Astrocyte of the cerebellum (primary cell): ENCODE measurements at regions not wholly inside any gene's neighbourhood (a gene's known extent, or its start where the extent isn't known, plus 50 kb on each side); places are given as distances from the start of the nearest gene placed in this dataset.

Experiments
- DNase-seq: peaks from one replicate; pipeline ENCODE4 v3.0.0-alpha.2; 2011; ENCODE audit warnings: low read depth
- H3K4me3 ChIP-seq: 2 replicates; pipeline ENCODE4 v1.5.1; 2011; ENCODE audit warnings: mild to moderate bottlenecking, low read depth, low read length, moderate library complexity
- in situ Hi-C: cut with HindIII; loops from 2 replicates; pipeline ENCODE4 v1.10.0; 2017; ENCODE audit warnings: low sequenced_read_pairs
- TF ChIP-seq, protein P1 (sequence below): IDR thresholded peaks from 2 replicates; pipeline ENCODE4 v1.5.1; 2012; ENCODE audit warnings: low read length, low read depth, moderate library complexity, mild to moderate bottlenecking; ENCODE audit errors: missing control alignments

GRCh38 chr16:5482256-5482655 lies 384.7 kb upstream of the EEF2KMT start:
- TF ChIP-seq, protein P1, sequence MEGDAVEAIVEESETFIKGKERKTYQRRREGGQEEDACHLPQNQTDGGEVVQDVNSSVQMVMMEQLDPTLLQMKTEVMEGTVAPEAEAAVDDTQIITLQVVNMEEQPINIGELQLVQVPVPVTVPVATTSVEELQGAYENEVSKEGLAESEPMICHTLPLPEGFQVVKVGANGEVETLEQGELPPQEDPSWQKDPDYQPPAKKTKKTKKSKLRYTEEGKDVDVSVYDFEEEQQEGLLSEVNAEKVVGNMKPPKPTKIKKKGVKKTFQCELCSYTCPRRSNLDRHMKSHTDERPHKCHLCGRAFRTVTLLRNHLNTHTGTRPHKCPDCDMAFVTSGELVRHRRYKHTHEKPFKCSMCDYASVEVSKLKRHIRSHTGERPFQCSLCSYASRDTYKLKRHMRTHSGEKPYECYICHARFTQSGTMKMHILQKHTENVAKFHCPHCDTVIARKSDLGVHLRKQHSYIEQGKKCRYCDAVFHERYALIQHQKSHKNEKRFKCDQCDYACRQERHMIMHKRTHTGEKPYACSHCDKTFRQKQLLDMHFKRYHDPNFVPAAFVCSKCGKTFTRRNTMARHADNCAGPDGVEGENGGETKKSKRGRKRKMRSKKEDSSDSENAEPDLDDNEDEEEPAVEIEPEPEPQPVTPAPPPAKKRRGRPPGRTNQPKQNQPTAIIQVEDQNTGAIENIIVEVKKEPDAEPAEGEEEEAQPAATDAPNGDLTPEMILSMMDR = no peak
- H3K4me3 ChIP-seq = no peak overlapping the region
- no peak for DNase-seq
- in situ Hi-C loops = no loop called here

DNA sequence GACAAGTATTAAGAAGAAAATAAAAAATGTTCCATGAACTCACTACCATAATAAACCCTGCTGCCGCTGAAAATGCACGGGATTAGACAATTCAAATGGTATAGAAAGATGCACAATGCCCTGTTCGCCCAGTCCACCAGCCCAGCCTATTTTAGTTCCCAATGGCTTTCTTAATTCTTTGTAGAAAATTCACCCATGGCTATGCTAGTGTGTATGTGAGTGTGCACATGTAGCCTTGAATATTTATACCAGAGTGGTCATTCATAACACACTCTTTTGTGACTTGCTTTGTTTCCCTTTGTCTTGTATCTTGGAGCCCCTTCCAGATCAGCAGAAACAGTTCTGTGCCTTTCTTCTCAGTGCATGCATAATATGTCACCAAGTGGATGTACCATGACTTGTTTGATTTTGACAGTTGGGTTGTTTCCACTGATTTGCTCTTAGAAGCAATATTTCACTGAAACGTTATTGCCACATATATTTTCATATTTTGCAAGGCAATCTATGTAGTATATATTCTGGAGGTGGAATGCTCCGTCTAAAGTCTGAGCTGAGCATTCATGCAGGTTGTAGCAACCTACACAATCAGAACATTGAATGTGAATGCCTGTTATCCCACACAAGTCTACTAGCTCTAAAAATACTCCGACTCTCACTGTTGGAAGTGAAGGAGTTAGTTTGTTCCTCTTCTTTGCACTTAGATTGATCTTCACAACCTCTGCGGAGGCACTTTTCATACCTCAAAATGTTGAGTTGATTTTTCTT lies 383.0 kb upstream of the EEF2KMT start:
- TF ChIP-seq, protein P1 = no peak
- in situ Hi-C loops = no loop called here
- DNase-seq = no peak
- no peak overlapping the region for H3K4me3 ChIP-seq

- in situ Hi-C loops = no loop called here
- DNase-seq = no peak
- TF ChIP-seq, protein P1 = no peak
- H3K4me3 ChIP-seq = no peak overlapping the region
These were observed 382.3 kb upstream of the EEF2KMT start for GRCh38 chr16:5479926-5480325.

- in situ Hi-C loops = no loop called here
- TF ChIP-seq, protein P1 = no peak
- no peak for DNase-seq
These were observed 380.4 kb upstream of the EEF2KMT start for GRCh38 chr16:5478036-5478435.

DNA sequence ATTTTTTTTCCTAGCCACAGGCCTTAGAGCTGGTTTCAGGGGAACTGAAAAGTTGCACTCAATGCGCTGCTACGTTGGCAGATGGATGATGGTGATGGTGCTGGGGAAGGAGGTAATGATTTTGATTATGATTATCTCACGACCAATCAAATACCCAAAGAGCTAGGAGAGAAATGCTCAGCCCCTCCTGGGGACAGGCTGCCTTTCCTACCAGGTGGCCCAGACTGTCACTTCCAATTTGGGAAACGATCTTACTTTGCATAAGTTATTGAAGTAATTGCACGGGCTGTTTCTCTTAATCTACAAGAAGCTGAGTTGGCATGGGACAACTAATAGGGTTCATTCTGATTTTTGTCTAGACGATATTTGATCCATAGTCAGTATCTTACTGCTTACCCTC lies 379.7 kb upstream of the EEF2KMT start:
- TF ChIP-seq, protein P1 = no peak
- no peak overlapping the region for H3K4me3 ChIP-seq
- DNase-seq = no peak
- in situ Hi-C loops = no loop called here

More at GRCh38 chr16:5478036-5478435, 380.4 kb upstream of the EEF2KMT start:
- H3K4me3 ChIP-seq = no peak overlapping the region

DNA sequence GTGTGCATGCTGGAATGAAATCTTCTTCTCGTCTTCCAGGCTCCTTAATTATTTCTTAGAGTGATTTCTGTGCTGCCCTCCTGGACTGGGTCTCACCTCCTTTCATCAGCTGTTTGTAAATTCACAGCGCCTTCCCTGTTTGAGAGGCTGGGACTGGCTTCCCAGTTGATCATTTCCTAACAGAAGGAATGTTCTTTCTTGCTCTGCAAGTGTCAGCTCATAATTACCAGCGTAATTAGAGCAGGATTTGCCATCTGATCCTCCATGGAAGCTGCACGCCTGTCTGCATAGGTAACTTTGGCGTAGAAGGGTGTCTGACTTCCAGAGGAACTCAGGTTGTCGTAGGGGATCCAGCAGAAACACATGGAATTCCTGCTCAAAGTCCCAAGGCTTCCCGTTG lies 375.0 kb upstream of the EEF2KMT start:
- in situ Hi-C loops = no loop called here
- TF ChIP-seq, protein P1 = no peak
- DNase-seq = no peak
- H3K4me3 ChIP-seq = no peak overlapping the region
